ENCODE measurements at regions not wholly inside any gene's neighbourhood (a gene's known extent, or its start where the extent isn't known, plus 50 kb on each side); places are given as distances from the start of the nearest gene placed in this dataset.

- peaks cover 18% of the 10 kb centered on the region for H3K9me3 Mint-ChIP-seq (ENCODE audit: unreplicated experiment)
- 0 out of 2 replicates have a peak, but pooled peaks cover 2% of the 10 kb centered on the region for H3K9me3 ChIP-seq
- H3K27ac Mint-ChIP-seq (ENCODE audit: unreplicated experiment), result no peak overlapping the region
- H3K27me3 ChIP-seq (replicated peaks; ENCODE audit: control insufficient read depth, insufficient read depth, low read length), result no peaks in the 10 kb centered on the region
- ChIA-PET CTCF (interaction anchor here (1.4 kb wide), 1 partner anchor 401 kb away, joined by 8 read pairs; no protein-coding TSS in a partner anchor), POLR2A (no interaction called here)
- no peaks in the 10 kb centered on the region for H3K36me3 Mint-ChIP-seq (ENCODE audit: insufficient read depth, unreplicated experiment)
- H3K4me3 Mint-ChIP-seq (ENCODE audit: unreplicated experiment), result no peak overlapping the region
- H3K27me3 Mint-ChIP-seq (ENCODE audit: insufficient read depth, unreplicated experiment), result peaks cover 3% of the 10 kb centered on the region
- H3K4me1 Mint-ChIP-seq (ENCODE audit: low read depth, unreplicated experiment), result no peaks in the 10 kb centered on the region
- no peaks in the 10 kb centered on the region for H3K4me1 ChIP-seq
- no peaks in the 10 kb centered on the region for H3K36me3 ChIP-seq (ENCODE audit: control insufficient read depth, insufficient read depth, low read length)
- no TSS peak for BruUV-seq (replicated peaks)
- TF ChIP-seq CTCF (IDR thresholded peaks at IDR 0.05; ENCODE audit: insufficient read depth in 1 of 2, low read depth in 1 of 2, low read length in 1 of 2, severe bottlenecking in 1 of 2, unreplicated experiment in 1 of 2), result no peak
- no peak overlapping the region for H3K4me3 ChIP-seq (ENCODE audit: low read depth, low read length)
- intact Hi-C loops (cut with micrococcal nuclease; ENCODE audit: unreplicated experiment), result loop anchor here (1.0 to 2.0 kb wide), 3 partner anchors 131 to 400 kb away; no protein-coding TSS in a partner anchor
- DNase-seq, result no peak
Observed at GRCh38 chr10:9743639-9744038, 1274.0 kb upstream of the CELF2 start.

- H3K4me1 ChIP-seq, result no peaks in the 10 kb centered on the region
- Mint-ChIP-seq H3K4me1 (ENCODE audit: low read depth, unreplicated experiment) (no peaks in the 10 kb centered on the region), H3K9me3 (ENCODE audit: unreplicated experiment) (peaks cover 18% of the 10 kb centered on the region), H3K4me3 (ENCODE audit: unreplicated experiment) (no peak overlapping the region), H3K27ac (ENCODE audit: unreplicated experiment) (no peak overlapping the region), H3K36me3 (ENCODE audit: insufficient read depth, unreplicated experiment) (no peaks in the 10 kb centered on the region), H3K27me3 (ENCODE audit: insufficient read depth, unreplicated experiment) (peaks cover 3% of the 10 kb centered on the region)
- POLR2A ChIA-PET, result no interaction called here
- no peaks in the 10 kb centered on the region for H3K36me3 ChIP-seq (ENCODE audit: control insufficient read depth, insufficient read depth, low read length)
- intact Hi-C loops (cut with micrococcal nuclease; ENCODE audit: unreplicated experiment), result no loop called here
- H3K27me3 ChIP-seq (replicated peaks; ENCODE audit: control insufficient read depth, insufficient read depth, low read length), result no peaks in the 10 kb centered on the region
- no peak overlapping the region for H3K4me3 ChIP-seq (ENCODE audit: low read depth, low read length)
- H3K9me3 ChIP-seq, result 0 out of 2 replicates have a peak, but pooled peaks cover 2% of the 10 kb centered on the region
- CTCF ChIA-PET, result no interaction called here
- no peak for DNase-seq
- BruUV-seq (replicated peaks), result no TSS peak
- TF ChIP-seq CTCF (IDR thresholded peaks at IDR 0.05; ENCODE audit: insufficient read depth in 1 of 2, low read depth in 1 of 2, low read length in 1 of 2, severe bottlenecking in 1 of 2, unreplicated experiment in 1 of 2), result no peak
Observed at GRCh38 chr10:9745158-9745557, 1272.5 kb upstream of the CELF2 start.

GRCh38 chr10:9757176-9757575, 1260.5 kb upstream of the CELF2 start:
- Histone ChIP-seq H3K27me3 (replicated peaks; ENCODE audit: control insufficient read depth, insufficient read depth, low read length) (no peaks in the 10 kb centered on the region), H3K4me3 (ENCODE audit: low read depth, low read length) (no peak overlapping the region), H3K36me3 (ENCODE audit: control insufficient read depth, insufficient read depth, low read length) (no peaks in the 10 kb centered on the region), H3K4me1 (no peaks in the 10 kb centered on the region), H3K9me3 (no peaks in the 10 kb centered on the region)
- CTCF ChIA-PET, result no interaction called here
- no TSS peak for BruUV-seq (replicated peaks)
- peaks cover 12% of the 10 kb centered on the region for H3K9me3 Mint-ChIP-seq (ENCODE audit: unreplicated experiment)
- H3K27me3 Mint-ChIP-seq (ENCODE audit: insufficient read depth, unreplicated experiment), result peaks cover 2% of the 10 kb centered on the region
- no peaks in the 10 kb centered on the region for H3K36me3 Mint-ChIP-seq (ENCODE audit: insufficient read depth, unreplicated experiment)
- intact Hi-C loops (cut with micrococcal nuclease; ENCODE audit: unreplicated experiment), result no loop called here
- no peak for TF ChIP-seq CTCF (IDR thresholded peaks at IDR 0.05; ENCODE audit: insufficient read depth in 1 of 2, low read depth in 1 of 2, low read length in 1 of 2, severe bottlenecking in 1 of 2, unreplicated experiment in 1 of 2)
- no peak overlapping the region for H3K4me3 Mint-ChIP-seq (ENCODE audit: unreplicated experiment)
- H3K27ac Mint-ChIP-seq (ENCODE audit: unreplicated experiment), result no peak overlapping the region
- H3K4me1 Mint-ChIP-seq (ENCODE audit: low read depth, unreplicated experiment), result no peaks in the 10 kb centered on the region
- no peak for DNase-seq
- POLR2A ChIA-PET, result no interaction called here
